Liver (tissue), 8 donors: ENCODE measurements at regions not wholly inside any gene's neighbourhood (a gene's known extent, or its start where the extent isn't known, plus 50 kb on each side); places are given as distances from the start of the nearest gene placed in this dataset.

Source experiments
- DNase-seq: peaks from one replicate; pipeline ENCODE4 v3.0.0-alpha.2; 2017; ENCODE audit warnings: low spot score
- H3K27ac ChIP-seq, 2 donors: one replicate each; pipeline ENCODE4 v1.7.0; 2013; ENCODE audit warnings: inconsistent platforms in 2 of 2, low read length in 2 of 2, control low read depth in 1 of 2, low read depth in 1 of 2, mild to moderate bottlenecking in 1 of 2
- H3K27me3 ChIP-seq, 4 donors: one replicate each; pipeline versions ENCODE4 v1.6.1 to v1.7.0; 2013; ENCODE audit warnings: low read length in 3 of 4, inconsistent platforms in 1 of 4, mild to moderate bottlenecking in 1 of 4, moderate library complexity in 1 of 4; ENCODE audit not compliant: control insufficient read depth in 4 of 4, insufficient read depth in 4 of 4
- H3K36me3 ChIP-seq, 4 donors: one replicate each; pipeline versions ENCODE4 v1.6.1 to v1.7.0; 2013; ENCODE audit warnings: low read length in 3 of 4, mild to moderate bottlenecking in 3 of 4, low read depth in 1 of 4, moderate library complexity in 1 of 4; ENCODE audit not compliant: control insufficient read depth in 4 of 4, insufficient read depth in 3 of 4
- H3K4me1 ChIP-seq, 4 donors: one replicate each; pipeline versions ENCODE4 v1.6.1 to v1.7.0; 2013; ENCODE audit warnings: low read length in 3 of 4, mild to moderate bottlenecking in 3 of 4, moderate library complexity in 1 of 4; ENCODE audit not compliant: control insufficient read depth in 4 of 4, insufficient read depth in 4 of 4
- H3K4me3 ChIP-seq, 3 donors: one replicate each; pipeline versions ENCODE4 v1.6.1 to v1.7.0; 2013; ENCODE audit warnings: low read length in 3 of 3, control low read depth in 1 of 3, low read depth in 1 of 3, mild to moderate bottlenecking in 1 of 3
- H3K9ac ChIP-seq, 2 donors: one replicate each; pipeline ENCODE4 v1.7.0; 2013; ENCODE audit warnings: low read length in 2 of 2, mild to moderate bottlenecking in 2 of 2, moderate library complexity in 2 of 2, control low read depth in 1 of 2, low read depth in 1 of 2
- H3K9me3 ChIP-seq, 4 donors: one replicate each; pipeline versions ENCODE4 v1.6.1 to v1.7.0; 2013; ENCODE audit warnings: low read length in 3 of 4; ENCODE audit not compliant: control insufficient read depth in 4 of 4
- EGR1 ChIP-seq, 2 donors: IDR thresholded peaks; 2 replicates each; pipeline ENCODE4 v1.6.1; 2016 to 2018; ENCODE audit warnings: antibody characterized with exemption in 2 of 2, low read depth in 2 of 2
- FOXA1 ChIP-seq: IDR thresholded peaks from 2 replicates; pipeline ENCODE4 v1.6.1; 2016; ENCODE audit warnings: antibody characterized with exemption
- FOXA2 ChIP-seq: IDR thresholded peaks from 2 replicates; pipeline ENCODE4 v1.6.1; 2016; ENCODE audit warnings: antibody characterized with exemption
- GABPA ChIP-seq, 2 donors: IDR thresholded peaks in 1 of 2; conservative IDR thresholded peaks in 1 of 2; 2 replicates each; pipeline ENCODE4 v1.6.1; 2016; ENCODE audit warnings: antibody characterized with exemption in 2 of 2, mild to moderate bottlenecking in 1 of 2, moderate library complexity in 1 of 2
- HNF4A ChIP-seq, 2 donors: conservative IDR thresholded peaks; 2 replicates each; pipeline ENCODE4 v1.6.1; 2016; ENCODE audit warnings: antibody characterized with exemption in 2 of 2, mild to moderate bottlenecking in 2 of 2
- HNF4G ChIP-seq: IDR thresholded peaks from 2 replicates; pipeline ENCODE4 v1.6.1; 2016; ENCODE audit warnings: antibody characterized with exemption
- JUND ChIP-seq, 2 donors: IDR thresholded peaks; 2 replicates each; pipeline ENCODE4 v1.6.1; 2016; ENCODE audit warnings: antibody characterized with exemption in 2 of 2
- NR2F2 ChIP-seq: IDR thresholded peaks from 2 replicates; pipeline ENCODE4 v1.6.1; 2016; ENCODE audit warnings: antibody characterized with exemption
- RAD21 ChIP-seq, 2 donors: IDR thresholded peaks; 2 replicates each; pipeline ENCODE4 v1.6.1; 2016; ENCODE audit warnings: antibody characterized with exemption in 2 of 2, mild to moderate bottlenecking in 2 of 2
- RXRA ChIP-seq, 2 donors: IDR thresholded peaks; 2 replicates each; pipeline ENCODE4 v1.6.1; 2017 to 2018; ENCODE audit warnings: antibody characterized with exemption in 2 of 2, mild to moderate bottlenecking in 1 of 2
- SP1 ChIP-seq: IDR thresholded peaks from 2 replicates; pipeline ENCODE4 v1.6.1; 2018; ENCODE audit warnings: antibody characterized with exemption, mild to moderate bottlenecking
- TAF1 ChIP-seq: conservative IDR thresholded peaks from 2 replicates; pipeline ENCODE4 v1.6.1; 2016; ENCODE audit warnings: antibody characterized with exemption, mild to moderate bottlenecking
- YY1 ChIP-seq: IDR thresholded peaks from 2 replicates; pipeline ENCODE4 v1.6.1; 2016; ENCODE audit warnings: antibody characterized with exemption, mild to moderate bottlenecking
- WGBS: extraction: QIAGEN DNeasy Blood & Tissue Kit; methylation state at CpG from one replicate; pipeline ENCODE4 v1.1.7; 2013; 5-methylcytosine and 5-hydroxymethylcytosine counted together
- TF ChIP-seq, protein P1 (sequence below): IDR thresholded peaks from 2 replicates; pipeline ENCODE4 v1.6.1; 2016; ENCODE audit warnings: antibody characterized with exemption
- TF ChIP-seq, protein P2 (sequence below): fragments of 150-350 bp; IDR thresholded peaks from 2 replicates; pipeline ENCODE4 v1.5.1; 2017; ENCODE audit warnings: improper control_type of control experiment, low read depth, low read length; ENCODE audit not compliant: missing input control
- TF ChIP-seq, protein P3 (sequence below): IDR thresholded peaks from 2 replicates; pipeline ENCODE4 v1.6.1; 2016; ENCODE audit warnings: antibody characterized with exemption, mild to moderate bottlenecking
- TF ChIP-seq, protein P4 (sequence below): IDR thresholded peaks from 2 replicates; pipeline ENCODE4 v1.6.1; 2016; ENCODE audit warnings: antibody characterized with exemption
- TF ChIP-seq, protein P5 (sequence below): IDR thresholded peaks from 2 replicates; pipeline ENCODE4 v1.6.1; 2016; ENCODE audit warnings: antibody characterized with exemption
- donor health status: healthy.
- donor health status: healthy.
- donor health status: healthy.
- donor health status: healthy.
- donor health status: healthy.

GRCh38 chr18:51603551-51603950 lies 406.1 kb upstream of the MEX3C start:
- 46% methylated on average over 4 of the region's 4 CpGs for WGBS

GRCh38 chr18:51610481-51610880 lies 413.0 kb upstream of the MEX3C start:
- no peaks in the 10 kb centered on the region for H3K9me3 ChIP-seq
- no peaks in the 10 kb centered on the region for H3K36me3 ChIP-seq
- no peaks in the 10 kb centered on the region for H3K4me1 ChIP-seq
- WGBS = 78% methylated on average over 1 of the region's 1 CpG
- no peak overlapping the region for H3K27ac ChIP-seq
- no peak for DNase-seq
- H3K9ac ChIP-seq = no peak overlapping the region
- no peak overlapping the region for H3K4me3 ChIP-seq
- no peaks in the 10 kb centered on the region for H3K27me3 ChIP-seq
- no peak for TF ChIP-seq RXRA (IDR thresholded peaks at IDR 0.05)
- TF ChIP-seq EGR1 (IDR thresholded peaks at IDR 0.05; ENCODE audit: low read depth in 2 of 2) = no peak
- TF ChIP-seq NR2F2 = no peak
- no peak for TF ChIP-seq HNF4A (conservative IDR thresholded peaks at IDR 0.05)
- no peak for TF ChIP-seq YY1
- TF ChIP-seq, protein P1, sequence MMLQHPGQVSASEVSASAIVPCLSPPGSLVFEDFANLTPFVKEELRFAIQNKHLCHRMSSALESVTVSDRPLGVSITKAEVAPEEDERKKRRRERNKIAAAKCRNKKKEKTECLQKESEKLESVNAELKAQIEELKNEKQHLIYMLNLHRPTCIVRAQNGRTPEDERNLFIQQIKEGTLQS = no peak
- TF ChIP-seq TAF1 = no peak
- TF ChIP-seq, protein P2, sequence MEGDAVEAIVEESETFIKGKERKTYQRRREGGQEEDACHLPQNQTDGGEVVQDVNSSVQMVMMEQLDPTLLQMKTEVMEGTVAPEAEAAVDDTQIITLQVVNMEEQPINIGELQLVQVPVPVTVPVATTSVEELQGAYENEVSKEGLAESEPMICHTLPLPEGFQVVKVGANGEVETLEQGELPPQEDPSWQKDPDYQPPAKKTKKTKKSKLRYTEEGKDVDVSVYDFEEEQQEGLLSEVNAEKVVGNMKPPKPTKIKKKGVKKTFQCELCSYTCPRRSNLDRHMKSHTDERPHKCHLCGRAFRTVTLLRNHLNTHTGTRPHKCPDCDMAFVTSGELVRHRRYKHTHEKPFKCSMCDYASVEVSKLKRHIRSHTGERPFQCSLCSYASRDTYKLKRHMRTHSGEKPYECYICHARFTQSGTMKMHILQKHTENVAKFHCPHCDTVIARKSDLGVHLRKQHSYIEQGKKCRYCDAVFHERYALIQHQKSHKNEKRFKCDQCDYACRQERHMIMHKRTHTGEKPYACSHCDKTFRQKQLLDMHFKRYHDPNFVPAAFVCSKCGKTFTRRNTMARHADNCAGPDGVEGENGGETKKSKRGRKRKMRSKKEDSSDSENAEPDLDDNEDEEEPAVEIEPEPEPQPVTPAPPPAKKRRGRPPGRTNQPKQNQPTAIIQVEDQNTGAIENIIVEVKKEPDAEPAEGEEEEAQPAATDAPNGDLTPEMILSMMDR = no peak

More at GRCh38 chr18:51603551-51603950, 406.1 kb upstream of the MEX3C start:
- TF ChIP-seq, protein P1 = no peak
- TF ChIP-seq, protein P2 = no peak
- no peak for TF ChIP-seq NR2F2
- TF ChIP-seq YY1 = no peak
- TF ChIP-seq JUND (IDR thresholded peaks at IDR 0.05) = no peak
- TF ChIP-seq RAD21 (IDR thresholded peaks at IDR 0.05) = no peak
- TF ChIP-seq SP1 = no peak
- no peak for TF ChIP-seq FOXA1
- TF ChIP-seq FOXA2 = no peak
- TF ChIP-seq HNF4G = no peak
- TF ChIP-seq, protein P3, sequence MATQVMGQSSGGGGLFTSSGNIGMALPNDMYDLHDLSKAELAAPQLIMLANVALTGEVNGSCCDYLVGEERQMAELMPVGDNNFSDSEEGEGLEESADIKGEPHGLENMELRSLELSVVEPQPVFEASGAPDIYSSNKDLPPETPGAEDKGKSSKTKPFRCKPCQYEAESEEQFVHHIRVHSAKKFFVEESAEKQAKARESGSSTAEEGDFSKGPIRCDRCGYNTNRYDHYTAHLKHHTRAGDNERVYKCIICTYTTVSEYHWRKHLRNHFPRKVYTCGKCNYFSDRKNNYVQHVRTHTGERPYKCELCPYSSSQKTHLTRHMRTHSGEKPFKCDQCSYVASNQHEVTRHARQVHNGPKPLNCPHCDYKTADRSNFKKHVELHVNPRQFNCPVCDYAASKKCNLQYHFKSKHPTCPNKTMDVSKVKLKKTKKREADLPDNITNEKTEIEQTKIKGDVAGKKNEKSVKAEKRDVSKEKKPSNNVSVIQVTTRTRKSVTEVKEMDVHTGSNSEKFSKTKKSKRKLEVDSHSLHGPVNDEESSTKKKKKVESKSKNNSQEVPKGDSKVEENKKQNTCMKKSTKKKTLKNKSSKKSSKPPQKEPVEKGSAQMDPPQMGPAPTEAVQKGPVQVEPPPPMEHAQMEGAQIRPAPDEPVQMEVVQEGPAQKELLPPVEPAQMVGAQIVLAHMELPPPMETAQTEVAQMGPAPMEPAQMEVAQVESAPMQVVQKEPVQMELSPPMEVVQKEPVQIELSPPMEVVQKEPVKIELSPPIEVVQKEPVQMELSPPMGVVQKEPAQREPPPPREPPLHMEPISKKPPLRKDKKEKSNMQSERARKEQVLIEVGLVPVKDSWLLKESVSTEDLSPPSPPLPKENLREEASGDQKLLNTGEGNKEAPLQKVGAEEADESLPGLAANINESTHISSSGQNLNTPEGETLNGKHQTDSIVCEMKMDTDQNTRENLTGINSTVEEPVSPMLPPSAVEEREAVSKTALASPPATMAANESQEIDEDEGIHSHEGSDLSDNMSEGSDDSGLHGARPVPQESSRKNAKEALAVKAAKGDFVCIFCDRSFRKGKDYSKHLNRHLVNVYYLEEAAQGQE = no peak
- TF ChIP-seq EGR1 (IDR thresholded peaks at IDR 0.05; ENCODE audit: low read depth in 2 of 2) = no peak
- TF ChIP-seq RXRA (IDR thresholded peaks at IDR 0.05) = no peak
- TF ChIP-seq HNF4A (conservative IDR thresholded peaks at IDR 0.05) = no peak
- TF ChIP-seq GABPA (IDR thresholded peaks at IDR 0.05 in 1 of 2, conservative IDR thresholded peaks at IDR 0.05 in 1 of 2) = no peak
- no peak for TF ChIP-seq TAF1
- TF ChIP-seq, protein P4, sequence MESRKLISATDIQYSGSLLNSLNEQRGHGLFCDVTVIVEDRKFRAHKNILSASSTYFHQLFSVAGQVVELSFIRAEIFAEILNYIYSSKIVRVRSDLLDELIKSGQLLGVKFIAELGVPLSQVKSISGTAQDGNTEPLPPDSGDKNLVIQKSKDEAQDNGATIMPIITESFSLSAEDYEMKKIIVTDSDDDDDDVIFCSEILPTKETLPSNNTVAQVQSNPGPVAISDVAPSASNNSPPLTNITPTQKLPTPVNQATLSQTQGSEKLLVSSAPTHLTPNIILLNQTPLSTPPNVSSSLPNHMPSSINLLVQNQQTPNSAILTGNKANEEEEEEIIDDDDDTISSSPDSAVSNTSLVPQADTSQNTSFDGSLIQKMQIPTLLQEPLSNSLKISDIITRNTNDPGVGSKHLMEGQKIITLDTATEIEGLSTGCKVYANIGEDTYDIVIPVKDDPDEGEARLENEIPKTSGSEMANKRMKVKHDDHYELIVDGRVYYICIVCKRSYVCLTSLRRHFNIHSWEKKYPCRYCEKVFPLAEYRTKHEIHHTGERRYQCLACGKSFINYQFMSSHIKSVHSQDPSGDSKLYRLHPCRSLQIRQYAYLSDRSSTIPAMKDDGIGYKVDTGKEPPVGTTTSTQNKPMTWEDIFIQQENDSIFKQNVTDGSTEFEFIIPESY = no peak
- TF ChIP-seq, protein P5, sequence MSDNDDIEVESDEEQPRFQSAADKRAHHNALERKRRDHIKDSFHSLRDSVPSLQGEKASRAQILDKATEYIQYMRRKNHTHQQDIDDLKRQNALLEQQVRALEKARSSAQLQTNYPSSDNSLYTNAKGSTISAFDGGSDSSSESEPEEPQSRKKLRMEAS = no peak
- no peaks in the 10 kb centered on the region for H3K36me3 ChIP-seq
- peaks cover 0 to 3% (median 0%) of the 10 kb centered on the region in 4 donors for H3K9me3 ChIP-seq
- no peak for DNase-seq
- no peaks in the 10 kb centered on the region for H3K27me3 ChIP-seq
- H3K9ac ChIP-seq = no peak overlapping the region
- no peak overlapping the region for H3K4me3 ChIP-seq
- no peaks in the 10 kb centered on the region for H3K4me1 ChIP-seq
- no peak overlapping the region for H3K27ac ChIP-seq
